DND-41 (cell line): ENCODE measurements at regions not wholly inside any gene's neighbourhood (a gene's known extent, or its start where the extent isn't known, plus 50 kb on each side); places are given as distances from the start of the nearest gene placed in this dataset.

Experiments used
- ATAC-seq: fragments of 200-7000 bp; cut with Tn5 transposase; 3 replicates; pipeline ENCODE4 v1.9.1; 2021; ENCODE audit warnings: low read depth; ENCODE audit not compliant: insufficient read depth
- DNase-seq: peaks from one replicate; pipeline ENCODE4 v3.0.0-alpha.2; 2020
- H2AFZ ChIP-seq: 2 replicates; pipeline ENCODE4 v1.6.0; 2012; ENCODE audit warnings: low read depth, low read length
- H3K27ac ChIP-seq: 2 replicates; pipeline ENCODE4 v1.5.1; 2012; ENCODE audit warnings: low read length, inconsistent platforms
- H3K27me3 ChIP-seq: fragments of 200-600 bp; sonication (generic); 2 replicates; pipeline ENCODE4 v1.6.0; 2012; ENCODE audit warnings: low read length, mild to moderate bottlenecking, inconsistent platforms; ENCODE audit not compliant: insufficient read depth, poor library complexity
- H3K36me3 ChIP-seq: 2 replicates; pipeline ENCODE4 v1.5.1; 2012; ENCODE audit warnings: low read length, inconsistent platforms; ENCODE audit not compliant: insufficient read depth
- H3K4me1 ChIP-seq: 2 replicates; pipeline ENCODE4 v1.5.1; 2012; ENCODE audit warnings: mild to moderate bottlenecking, low read length; ENCODE audit not compliant: insufficient read depth
- H3K4me2 ChIP-seq: 2 replicates; pipeline ENCODE4 v1.6.0; 2012; ENCODE audit warnings: mild to moderate bottlenecking, moderate library complexity, low read length, inconsistent platforms; ENCODE audit not compliant: insufficient read depth
- H3K4me3 ChIP-seq, 2 experiments: fragments of 200-600 bp in 1 of 2; shearing (Covaris generic) in 1 of 2; 2 replicates each; pipeline ENCODE4 v1.5.1; 2012 to 2016; ENCODE audit warnings: inconsistent platforms in 2 of 2, low read length in 2 of 2, mild to moderate bottlenecking in 2 of 2, low read depth in 1 of 2, moderate library complexity in 1 of 2
- H3K79me2 ChIP-seq: 2 replicates; pipeline ENCODE4 v1.6.0; 2012; ENCODE audit warnings: low read length, inconsistent platforms; ENCODE audit not compliant: insufficient read depth
- H3K9ac ChIP-seq: 2 replicates; pipeline ENCODE4 v1.6.0; 2012; ENCODE audit warnings: low read depth, mild to moderate bottlenecking, inconsistent platforms, low read length, moderate library complexity
- H3K9me3 ChIP-seq: 2 replicates; pipeline ENCODE4 v1.5.1; 2012; ENCODE audit warnings: low read length, moderate library complexity, mild to moderate bottlenecking, inconsistent platforms; ENCODE audit not compliant: insufficient read depth, severe bottlenecking
- H4K20me1 ChIP-seq: 2 replicates; pipeline ENCODE4 v1.6.0; 2012; ENCODE audit warnings: low read length; ENCODE audit not compliant: insufficient read depth
- EZH2 ChIP-seq: IDR thresholded peaks from 3 replicates; pipeline ENCODE4 v1.6.1; 2012; ENCODE audit warnings: borderline replicate concordance, low read depth, mild to moderate bottlenecking, moderate library complexity, low read length, inconsistent platforms; ENCODE audit not compliant: severe bottlenecking
- TF ChIP-seq, protein P1 (sequence below): IDR thresholded peaks from 2 replicates; pipeline ENCODE4 v1.5.1; 2012; ENCODE audit warnings: borderline replicate concordance, low read length, moderate library complexity, mild to moderate bottlenecking; ENCODE audit not compliant: poor library complexity, severe bottlenecking; ENCODE audit errors: extremely low read depth

DNA sequence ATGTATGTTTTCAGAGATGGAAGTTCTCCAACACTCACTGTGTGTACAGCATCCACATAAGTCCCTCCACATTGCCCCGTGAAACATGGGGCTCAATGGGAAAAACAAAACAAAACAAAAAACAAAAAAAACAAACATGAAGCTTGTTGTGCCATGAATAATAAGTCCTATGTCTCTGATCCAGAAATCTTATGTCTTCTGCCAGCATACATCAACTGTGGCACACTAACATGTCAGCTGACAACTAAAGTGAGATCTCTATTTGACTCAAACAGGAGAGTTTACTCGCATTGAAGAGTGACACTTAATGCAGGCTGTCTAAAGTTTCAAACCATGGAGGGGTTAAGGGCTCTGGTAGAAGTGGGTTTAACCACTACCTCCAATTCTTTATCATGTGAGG lies 180.2 kb upstream of the ROBO1 start:
- H3K4me3 ChIP-seq = no peak overlapping the region
- H2AFZ ChIP-seq = no peak overlapping the region
- H3K79me2 ChIP-seq = no peaks in the 10 kb centered on the region
- no peak overlapping the region for H3K9ac ChIP-seq
- no peaks in the 10 kb centered on the region for H4K20me1 ChIP-seq
- no peaks in the 10 kb centered on the region for H3K27me3 ChIP-seq
- no peaks in the 10 kb centered on the region for H3K36me3 ChIP-seq
- TF ChIP-seq, protein P1, sequence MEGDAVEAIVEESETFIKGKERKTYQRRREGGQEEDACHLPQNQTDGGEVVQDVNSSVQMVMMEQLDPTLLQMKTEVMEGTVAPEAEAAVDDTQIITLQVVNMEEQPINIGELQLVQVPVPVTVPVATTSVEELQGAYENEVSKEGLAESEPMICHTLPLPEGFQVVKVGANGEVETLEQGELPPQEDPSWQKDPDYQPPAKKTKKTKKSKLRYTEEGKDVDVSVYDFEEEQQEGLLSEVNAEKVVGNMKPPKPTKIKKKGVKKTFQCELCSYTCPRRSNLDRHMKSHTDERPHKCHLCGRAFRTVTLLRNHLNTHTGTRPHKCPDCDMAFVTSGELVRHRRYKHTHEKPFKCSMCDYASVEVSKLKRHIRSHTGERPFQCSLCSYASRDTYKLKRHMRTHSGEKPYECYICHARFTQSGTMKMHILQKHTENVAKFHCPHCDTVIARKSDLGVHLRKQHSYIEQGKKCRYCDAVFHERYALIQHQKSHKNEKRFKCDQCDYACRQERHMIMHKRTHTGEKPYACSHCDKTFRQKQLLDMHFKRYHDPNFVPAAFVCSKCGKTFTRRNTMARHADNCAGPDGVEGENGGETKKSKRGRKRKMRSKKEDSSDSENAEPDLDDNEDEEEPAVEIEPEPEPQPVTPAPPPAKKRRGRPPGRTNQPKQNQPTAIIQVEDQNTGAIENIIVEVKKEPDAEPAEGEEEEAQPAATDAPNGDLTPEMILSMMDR = no peak
- no peak for TF ChIP-seq EZH2
- H3K9me3 ChIP-seq = no peaks in the 10 kb centered on the region
- no peak overlapping the region for H3K27ac ChIP-seq
- no peaks in the 10 kb centered on the region for H3K4me1 ChIP-seq
- DNase-seq = no peak
- ATAC-seq = no peak
- H3K4me2 ChIP-seq = no peak overlapping the region

DNA sequence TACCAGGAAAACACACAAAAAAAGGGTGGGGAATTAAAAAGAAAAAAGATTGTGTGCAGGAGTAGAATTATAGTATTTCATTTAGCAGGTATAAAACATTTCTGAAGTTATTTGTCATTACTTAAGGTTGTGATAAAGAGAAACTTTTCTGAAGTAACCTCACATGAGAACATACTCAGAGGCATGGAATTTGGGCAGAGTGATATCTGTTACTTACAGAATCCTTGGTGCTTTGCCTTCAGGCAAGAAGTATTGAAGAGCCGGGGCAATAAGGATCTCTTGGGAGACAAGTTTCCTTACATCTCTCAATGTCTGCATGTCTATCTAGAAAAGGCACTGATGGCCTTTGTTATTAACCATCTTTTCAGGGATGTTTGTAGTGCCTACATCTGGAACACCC lies 179.7 kb upstream of the ROBO1 start:
- ATAC-seq = no peak
- no peaks in the 10 kb centered on the region for H3K9me3 ChIP-seq
- no peak for DNase-seq

GRCh38 chr3:79937567-79937966 lies 169.8 kb upstream of the ROBO1 start:
- Histone ChIP-seq H4K20me1 (no peaks in the 10 kb centered on the region), H2AFZ (no peak overlapping the region), H3K27me3 (no peaks in the 10 kb centered on the region), H3K27ac (no peak overlapping the region), H3K79me2 (no peaks in the 10 kb centered on the region), H3K4me3 (no peak overlapping the region), H3K9me3 (no peaks in the 10 kb centered on the region), H3K4me2 (no peak overlapping the region), H3K4me1 (no peaks in the 10 kb centered on the region), H3K9ac (no peak overlapping the region), H3K36me3 (no peaks in the 10 kb centered on the region)
- TF ChIP-seq EZH2 = no peak
- TF ChIP-seq, protein P1 = no peak
- ATAC-seq (no peak), DNase-seq (no peak)

More for the DNA sequence above, 179.7 kb upstream of the ROBO1 start:
- no peaks in the 10 kb centered on the region for H4K20me1 ChIP-seq
- no peak overlapping the region for H3K4me3 ChIP-seq
- H3K4me1 ChIP-seq = no peaks in the 10 kb centered on the region
- H3K9ac ChIP-seq = no peak overlapping the region
- no peaks in the 10 kb centered on the region for H3K79me2 ChIP-seq
- H3K27ac ChIP-seq = no peak overlapping the region
- no peak overlapping the region for H2AFZ ChIP-seq
- H3K36me3 ChIP-seq = no peaks in the 10 kb centered on the region
- H3K4me2 ChIP-seq = no peak overlapping the region
- H3K27me3 ChIP-seq = no peaks in the 10 kb centered on the region
- TF ChIP-seq, protein P1 = no peak
- no peak for TF ChIP-seq EZH2

GRCh38 chr3:79930196-79930595 lies 162.4 kb upstream of the ROBO1 start:
- no peak for DNase-seq
- Histone ChIP-seq H4K20me1 (no peaks in the 10 kb centered on the region), H3K4me2 (no peak overlapping the region), H3K27me3 (no peaks in the 10 kb centered on the region), H2AFZ (no peak overlapping the region), H3K36me3 (no peaks in the 10 kb centered on the region), H3K9ac (no peak overlapping the region), H3K79me2 (no peaks in the 10 kb centered on the region), H3K27ac (no peak overlapping the region), H3K4me3 (no peak overlapping the region), H3K4me1 (no peaks in the 10 kb centered on the region), H3K9me3 (no peaks in the 10 kb centered on the region)
- TF ChIP-seq, protein P1 = no peak
- no peak for TF ChIP-seq EZH2
- no peak for ATAC-seq
